ENCODE measurements at regions not wholly inside any gene's neighbourhood (a gene's known extent, or its start where the extent isn't known, plus 50 kb on each side); places are given as distances from the start of the nearest gene placed in this dataset.

GRCh38 chr10:131002031-131002861, 309.3 kb downstream of the TCERG1L start:
- DNase-seq (ENCODE audit: low read depth, low spot score) (no peak), FAIRE-seq (no peak)
- Histone ChIP-seq H3K9ac (ENCODE audit: control insufficient read depth, extremely low read depth, insufficient read depth, low read length) (no peak overlapping the region), H3K4me1 (ENCODE audit: control insufficient read depth, extremely low read depth, insufficient read depth, low read length) (no peaks in the 10 kb centered on the region), H3K27ac (ENCODE audit: control insufficient read depth, insufficient read depth, low read length) (no peak overlapping the region), H3K9me3 (ENCODE audit: control insufficient read depth, low read depth, low read length) (peaks cover 2% of the 10 kb centered on the region), H3K36me3 (ENCODE audit: control insufficient read depth in 2 of 2, extremely low read depth in 1 of 2, insufficient read depth in 2 of 2, low read length in 2 of 2) (no peaks in the 10 kb centered on the region), H4K20me1 (ENCODE audit: control insufficient read depth, extremely low read depth, insufficient read depth, low read length) (no peaks in the 10 kb centered on the region), H2AFZ (ENCODE audit: control insufficient read depth, low read length) (no peak overlapping the region), H3K9me1 (ENCODE audit: control insufficient read depth, extremely low read depth, insufficient read depth, low read length) (no peaks in the 10 kb centered on the region), H3K4me2 (ENCODE audit: control insufficient read depth, extremely low read depth, insufficient read depth, low read depth, low read length) (no peak overlapping the region), H3K79me2 (ENCODE audit: control insufficient read depth, insufficient read depth, low read length) (no peaks in the 10 kb centered on the region), H3K4me3 (ENCODE audit: control insufficient read depth in 2 of 3, extremely low read depth in 1 of 3, insufficient read depth in 2 of 3, low read depth in 1 of 3, low read length in 3 of 3) (no peak overlapping the region), H3K27me3 (ENCODE audit: control insufficient read depth, extremely low read depth, insufficient read depth, low read length) (no peaks in the 10 kb centered on the region)
- dilution Hi-C loops (cut with MboI; ENCODE audit: extremely low pct_ligation_motif_present, low sequenced_read_pairs) = no loop called here
- TF ChIP-seq EZH2 (IDR thresholded peaks at IDR 0.05; ENCODE audit: low read length) (no peak), CTCF (optimal IDR thresholded peaks at IDR 0.05 in 1 of 3, IDR thresholded peaks at IDR 0.05 in 1 of 3, conservative IDR thresholded peaks at IDR 0.05 in 1 of 3; ENCODE audit: extremely low read depth in 1 of 3, insufficient read depth in 2 of 3, low read length in 3 of 3) (no peak)

GRCh38 chr10:131003455-131003854, 308.1 kb downstream of the TCERG1L start:
- Histone ChIP-seq H3K9me3 (ENCODE audit: control insufficient read depth, low read depth, low read length) (peaks cover 2% of the 10 kb centered on the region), H3K9ac (ENCODE audit: control insufficient read depth, extremely low read depth, insufficient read depth, low read length) (no peak overlapping the region), H3K4me2 (ENCODE audit: control insufficient read depth, extremely low read depth, insufficient read depth, low read depth, low read length) (no peak overlapping the region), H4K20me1 (ENCODE audit: control insufficient read depth, extremely low read depth, insufficient read depth, low read length) (no peaks in the 10 kb centered on the region), H3K36me3 (ENCODE audit: control insufficient read depth in 2 of 2, extremely low read depth in 1 of 2, insufficient read depth in 2 of 2, low read length in 2 of 2) (no peaks in the 10 kb centered on the region), H3K4me3 (ENCODE audit: control insufficient read depth in 2 of 3, extremely low read depth in 1 of 3, insufficient read depth in 2 of 3, low read depth in 1 of 3, low read length in 3 of 3) (no peak overlapping the region), H3K79me2 (ENCODE audit: control insufficient read depth, insufficient read depth, low read length) (no peaks in the 10 kb centered on the region), H2AFZ (ENCODE audit: control insufficient read depth, low read length) (no peak overlapping the region), H3K9me1 (ENCODE audit: control insufficient read depth, extremely low read depth, insufficient read depth, low read length) (no peaks in the 10 kb centered on the region), H3K27me3 (ENCODE audit: control insufficient read depth, extremely low read depth, insufficient read depth, low read length) (no peaks in the 10 kb centered on the region), H3K27ac (ENCODE audit: control insufficient read depth, insufficient read depth, low read length) (no peak overlapping the region), H3K4me1 (ENCODE audit: control insufficient read depth, extremely low read depth, insufficient read depth, low read length) (no peaks in the 10 kb centered on the region)
- dilution Hi-C loops (cut with MboI; ENCODE audit: extremely low pct_ligation_motif_present, low sequenced_read_pairs) = no loop called here
- no peak for FAIRE-seq
- DNase-seq (ENCODE audit: low read depth, low spot score) = no peak
- TF ChIP-seq EZH2 (IDR thresholded peaks at IDR 0.05; ENCODE audit: low read length) (no peak), CTCF (optimal IDR thresholded peaks at IDR 0.05 in 1 of 3, IDR thresholded peaks at IDR 0.05 in 1 of 3, conservative IDR thresholded peaks at IDR 0.05 in 1 of 3; ENCODE audit: extremely low read depth in 1 of 3, insufficient read depth in 2 of 3, low read length in 3 of 3) (no peak)
